22Rv1 (cell line): ENCODE measurements at regions not wholly inside any gene's neighbourhood (a gene's known extent, or its start where the extent isn't known, plus 50 kb on each side); places are given as distances from the start of the nearest gene placed in this dataset.
A peak's percentile ranks its signal among the peaks of the same experiment; 100 is the strongest.

ENCODE experiments used
- H3K27ac ChIP-seq: fragments of 450-650 bp; 2 replicates; pipeline ENCODE4 v1.5.1; 2017
- ZFX ChIP-seq: fragments of 450-650 bp; IDR thresholded peaks from 2 replicates; pipeline ENCODE4 v1.6.1; 2017; ENCODE audit warnings: antibody characterized with exemption, borderline replicate concordance
- TF ChIP-seq, protein P1 (sequence below): fragments of 450-650 bp; IDR thresholded peaks from 2 replicates; pipeline ENCODE4 v1.5.1; 2017; ENCODE audit warnings: mild to moderate bottlenecking

DNA sequence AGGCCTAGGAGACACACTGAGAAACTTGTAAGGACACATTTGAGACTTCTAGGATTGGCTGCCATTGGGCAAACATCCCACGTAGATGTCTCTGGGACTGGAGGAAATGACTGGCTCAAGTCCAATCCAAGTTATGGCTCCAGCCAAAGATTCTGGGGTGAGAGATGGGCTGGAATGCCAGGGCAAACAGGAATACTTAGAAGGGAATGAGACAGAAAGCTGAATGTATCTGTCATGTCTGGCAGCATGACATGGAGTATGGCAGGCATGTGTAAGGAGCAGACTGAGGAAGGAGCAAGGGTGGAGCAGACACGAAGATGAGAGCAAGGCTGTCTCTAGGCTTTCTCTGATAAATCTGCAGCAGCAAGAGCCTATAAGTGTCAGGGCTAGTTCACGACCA lies 209.2 kb downstream of the PHLDA1 start:
- no peak for TF ChIP-seq ZFX
- TF ChIP-seq, protein P1, sequence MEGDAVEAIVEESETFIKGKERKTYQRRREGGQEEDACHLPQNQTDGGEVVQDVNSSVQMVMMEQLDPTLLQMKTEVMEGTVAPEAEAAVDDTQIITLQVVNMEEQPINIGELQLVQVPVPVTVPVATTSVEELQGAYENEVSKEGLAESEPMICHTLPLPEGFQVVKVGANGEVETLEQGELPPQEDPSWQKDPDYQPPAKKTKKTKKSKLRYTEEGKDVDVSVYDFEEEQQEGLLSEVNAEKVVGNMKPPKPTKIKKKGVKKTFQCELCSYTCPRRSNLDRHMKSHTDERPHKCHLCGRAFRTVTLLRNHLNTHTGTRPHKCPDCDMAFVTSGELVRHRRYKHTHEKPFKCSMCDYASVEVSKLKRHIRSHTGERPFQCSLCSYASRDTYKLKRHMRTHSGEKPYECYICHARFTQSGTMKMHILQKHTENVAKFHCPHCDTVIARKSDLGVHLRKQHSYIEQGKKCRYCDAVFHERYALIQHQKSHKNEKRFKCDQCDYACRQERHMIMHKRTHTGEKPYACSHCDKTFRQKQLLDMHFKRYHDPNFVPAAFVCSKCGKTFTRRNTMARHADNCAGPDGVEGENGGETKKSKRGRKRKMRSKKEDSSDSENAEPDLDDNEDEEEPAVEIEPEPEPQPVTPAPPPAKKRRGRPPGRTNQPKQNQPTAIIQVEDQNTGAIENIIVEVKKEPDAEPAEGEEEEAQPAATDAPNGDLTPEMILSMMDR = no peak
- H3K27ac ChIP-seq = no peak overlapping the region

DNA sequence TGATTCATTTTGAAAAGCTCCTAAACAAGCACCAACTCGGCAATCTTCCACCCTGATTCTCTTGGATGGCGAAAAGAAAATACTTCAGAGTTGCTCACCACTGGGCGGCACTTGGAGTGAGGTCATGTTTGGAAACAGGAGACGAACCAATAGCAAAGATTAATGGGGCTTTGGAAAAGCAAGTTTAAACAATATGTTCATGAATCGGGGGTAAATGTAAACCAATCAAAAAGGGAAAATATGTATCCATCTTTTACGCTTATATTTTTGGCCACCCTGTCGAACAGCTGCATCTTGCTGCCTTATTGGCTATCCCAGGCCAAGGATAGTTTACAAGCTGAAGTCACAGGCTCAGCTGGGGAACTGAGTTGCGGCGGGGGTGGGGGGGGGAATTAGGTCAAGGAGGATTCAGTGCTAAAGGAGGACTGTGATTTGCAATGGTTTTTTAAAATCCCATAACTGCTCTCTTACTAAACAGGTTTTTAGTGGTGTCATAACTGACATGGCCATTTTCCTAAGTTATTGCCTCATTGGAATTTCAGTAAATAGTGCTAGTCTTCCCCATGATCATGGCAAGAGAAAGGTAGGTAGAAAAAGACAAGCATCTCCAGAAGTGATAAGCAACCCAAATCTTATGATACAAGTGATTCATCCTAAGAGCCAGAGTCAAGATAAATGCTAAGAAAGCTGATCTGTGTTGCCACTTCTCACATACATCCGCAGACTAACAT lies 210.6 kb downstream of the PHLDA1 start:
- H3K27ac ChIP-seq = no peak overlapping the region
- no peak for TF ChIP-seq ZFX
- TF ChIP-seq, protein P1 = no peak

DNA sequence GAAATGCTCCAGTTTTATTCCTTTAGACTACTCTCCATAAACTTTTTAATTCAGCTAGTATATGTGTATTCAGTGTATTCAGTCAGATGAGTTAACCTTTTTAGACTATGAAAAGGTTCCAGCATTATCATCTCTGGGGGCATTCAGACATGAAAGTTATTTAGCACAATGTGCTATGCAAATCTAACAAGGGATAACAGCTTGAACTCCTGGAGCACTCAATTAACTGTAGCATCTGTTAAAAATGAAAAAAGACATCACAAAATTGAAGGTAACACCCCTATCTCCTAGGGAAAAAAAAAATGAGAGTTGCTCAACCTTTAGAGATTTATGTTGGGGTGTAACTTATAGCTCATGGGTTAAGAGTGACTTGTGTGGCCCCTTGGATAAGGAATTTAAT lies 211.5 kb downstream of the PHLDA1 start:
- TF ChIP-seq ZFX = no peak
- TF ChIP-seq, protein P1 = no peak
- H3K27ac ChIP-seq = no peak overlapping the region

DNA sequence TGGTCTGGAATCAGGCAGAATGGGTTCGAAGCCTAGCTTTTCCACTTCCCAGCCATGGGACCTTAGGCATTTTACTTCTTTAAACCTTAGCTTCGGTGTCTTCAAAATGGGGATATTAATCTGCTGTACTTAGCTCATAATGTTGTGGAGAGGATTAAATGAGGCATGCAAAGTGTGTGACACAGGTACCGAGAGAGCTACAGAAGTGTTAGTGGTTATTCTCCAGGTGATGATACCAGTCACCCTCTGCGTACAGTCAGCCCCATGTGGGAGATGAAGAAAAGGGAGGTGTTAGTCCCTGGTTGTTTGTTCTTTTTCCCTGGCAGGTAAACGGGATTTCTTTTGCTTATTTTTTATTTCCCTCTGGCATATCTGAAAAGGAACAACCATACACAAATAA lies 212.1 kb downstream of the PHLDA1 start:
- TF ChIP-seq, protein P1 = no peak
- no peak for TF ChIP-seq ZFX
- no peak overlapping the region for H3K27ac ChIP-seq

DNA sequence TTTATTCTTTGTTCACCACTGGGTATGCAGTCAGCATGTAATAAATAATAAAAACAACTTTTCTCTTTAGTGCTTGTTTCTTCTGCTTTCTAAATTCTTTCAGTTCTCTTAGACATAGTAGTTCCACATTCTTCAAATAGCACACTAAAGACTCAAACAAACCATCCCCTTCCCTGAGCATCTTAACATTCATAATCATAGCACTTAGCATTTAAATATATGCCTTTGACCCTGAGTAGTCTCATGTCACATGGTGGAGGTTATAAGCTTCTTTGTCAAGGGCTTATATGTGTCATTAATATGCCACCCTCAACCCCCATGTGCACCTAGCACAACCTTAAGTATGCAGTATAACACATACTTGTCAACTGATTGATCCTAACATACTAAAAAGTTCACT lies 212.7 kb downstream of the PHLDA1 start:
- no peak overlapping the region for H3K27ac ChIP-seq
- no peak for TF ChIP-seq ZFX
- TF ChIP-seq, protein P1 = no peak

DNA sequence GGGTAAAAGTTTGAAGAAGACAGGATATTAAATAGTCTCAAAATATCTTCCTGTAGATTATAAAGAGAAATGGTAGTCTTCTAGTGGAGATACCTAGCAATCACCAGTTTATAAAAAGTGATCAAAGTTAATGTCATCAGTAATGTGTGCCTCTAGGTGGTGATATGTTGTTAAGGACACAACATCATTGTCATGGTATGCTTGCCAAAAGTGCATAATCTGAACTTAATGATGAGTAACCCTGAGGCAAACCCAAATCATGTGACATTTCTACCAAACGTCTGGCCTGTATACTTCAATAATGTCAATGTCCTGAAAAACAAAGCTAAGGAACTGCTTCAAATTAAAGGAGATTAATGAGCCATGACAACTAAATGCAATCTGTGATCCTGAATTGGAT lies 214.7 kb downstream of the PHLDA1 start:
- no peak overlapping the region for H3K27ac ChIP-seq
- no peak for TF ChIP-seq ZFX
- TF ChIP-seq, protein P1 = peak; percentile 29

DNA sequence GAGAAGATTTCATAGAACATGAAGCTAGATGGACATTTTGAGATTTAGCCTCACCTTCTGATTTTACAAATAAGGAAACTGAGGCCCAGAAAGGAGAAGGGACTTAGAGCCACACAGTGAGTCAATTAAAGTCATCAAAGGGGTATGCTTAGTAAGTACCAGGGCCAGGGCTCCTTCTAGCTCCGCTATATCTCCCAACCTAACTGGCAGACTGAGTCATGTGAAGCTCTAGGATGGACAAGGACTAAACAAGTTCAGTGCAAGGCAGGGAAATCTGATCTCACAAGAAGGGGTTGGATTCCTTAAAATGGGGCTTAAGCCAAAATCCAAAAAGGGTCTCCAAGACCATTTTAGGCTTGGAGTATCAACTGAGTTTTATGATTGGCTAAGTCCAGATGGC lies 215.8 kb downstream of the PHLDA1 start:
- no peak overlapping the region for H3K27ac ChIP-seq
- TF ChIP-seq ZFX = no peak
- TF ChIP-seq, protein P1 = no peak
